SK-N-MC (cell line): ENCODE measurements at regions not wholly inside any gene's neighbourhood (a gene's known extent, or its start where the extent isn't known, plus 50 kb on each side); places are given as distances from the start of the nearest gene placed in this dataset.

Experiments
- DNase-seq: peaks from one replicate; pipeline ENCODE4 v3.0.0-alpha.2; 2011; ENCODE audit warnings: low read depth, low spot score
- H3K27ac ChIP-seq: fragments of 200-600 bp; sonication (generic); 2 replicates; pipeline ENCODE4 v1.5.1; 2016; ENCODE audit warnings: mixed run types
- H3K36me3 ChIP-seq: fragments of 200-600 bp; sonication (generic); 2 replicates; pipeline ENCODE4 v1.6.1; 2017; ENCODE audit warnings: antibody characterized with exemption, low read length, mixed read lengths; ENCODE audit not compliant: insufficient read depth
- H3K4me3 ChIP-seq: fragments of 200-600 bp; sonication (generic); 2 replicates; pipeline ENCODE4 v1.5.1; 2016
- H3K9ac ChIP-seq: fragments of 200-600 bp; sonication (generic); 2 replicates; pipeline ENCODE4 v1.8.0; 2017; ENCODE audit warnings: mixed run types, mixed read lengths; ENCODE audit not compliant: insufficient read length
- H3K9me3 ChIP-seq: fragments of 200-600 bp; sonication (generic); 2 replicates; pipeline ENCODE4 v1.6.1; 2017; ENCODE audit warnings: low read depth, mild to moderate bottlenecking, antibody characterized with exemption, low read length, moderate library complexity, mixed read lengths
- EZH2 ChIP-seq: fragments of 200-600 bp; sonication (generic); IDR thresholded peaks from one replicate; pipeline ENCODE4 v1.6.1; 2017; ENCODE audit warnings: antibody characterized with exemption
- FOXP2 ChIP-seq: optimal IDR thresholded peaks from 2 replicates; pipeline ENCODE3; 2011; ENCODE audit warnings: mild to moderate bottlenecking, moderate library complexity; ENCODE audit not compliant: insufficient read depth; ENCODE audit errors: extremely low read length, control extremely low read depth
- POLR2AphosphoS5 ChIP-seq: IDR thresholded peaks from 2 replicates; pipeline ENCODE4 v1.6.1; 2012; ENCODE audit warnings: mild to moderate bottlenecking, low read depth, low read length, borderline replicate concordance

DNA sequence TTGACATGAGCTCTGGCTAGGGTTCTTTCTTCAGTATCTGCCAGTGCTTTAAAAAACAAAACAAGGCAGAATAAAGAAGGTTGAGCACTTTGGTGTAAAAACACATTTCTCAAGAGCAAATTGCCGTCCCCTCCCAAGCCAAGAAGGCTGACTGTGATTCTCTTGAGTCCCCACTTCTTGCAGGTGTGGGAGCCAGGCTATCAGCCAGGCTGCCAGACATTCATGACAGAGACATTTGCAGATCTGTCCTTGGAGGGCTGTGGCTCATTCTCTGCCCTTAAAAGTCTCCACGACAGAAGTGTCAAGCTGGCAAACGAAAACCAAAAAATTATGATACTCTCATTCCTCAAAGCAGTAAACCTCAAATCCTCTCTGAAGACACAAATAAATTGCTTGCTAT is 749.3 kb upstream of the HS6ST1 start:
- Histone ChIP-seq H3K9me3 (no peaks in the 10 kb centered on the region), H3K9ac (no peak overlapping the region), H3K27ac (no peak overlapping the region), H3K36me3 (no peaks in the 10 kb centered on the region), H3K4me3 (no peak overlapping the region)
- TF ChIP-seq EZH2: no peak
- TF ChIP-seq POLR2AphosphoS5: no peak
- no peak for TF ChIP-seq FOXP2
- no peak for DNase-seq

DNA sequence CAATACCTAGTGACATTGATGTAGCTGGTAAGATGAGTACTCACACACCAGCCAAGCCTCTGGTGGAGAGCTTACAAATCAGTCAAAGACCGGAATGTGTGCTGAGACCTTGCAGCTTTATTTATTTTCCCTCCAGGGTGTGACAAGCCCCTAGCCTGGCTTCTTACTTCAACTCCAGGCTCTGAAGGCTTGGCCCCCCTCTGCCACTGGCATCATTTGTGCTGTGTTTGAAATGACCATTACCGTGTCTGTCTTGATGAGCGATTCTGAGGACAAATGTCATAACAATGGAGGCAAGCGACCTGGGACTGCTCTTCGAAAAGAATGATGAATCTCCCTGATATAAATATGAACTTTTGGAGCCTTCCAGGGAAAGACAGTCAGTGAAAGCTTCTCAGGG is 749.9 kb upstream of the HS6ST1 start:
- Histone ChIP-seq H3K4me3 (no peak overlapping the region), H3K9me3 (no peaks in the 10 kb centered on the region), H3K9ac (no peak overlapping the region), H3K36me3 (no peaks in the 10 kb centered on the region), H3K27ac (no peak overlapping the region)
- no peak for DNase-seq
- TF ChIP-seq POLR2AphosphoS5: no peak
- no peak for TF ChIP-seq EZH2
- no peak for TF ChIP-seq FOXP2

DNA sequence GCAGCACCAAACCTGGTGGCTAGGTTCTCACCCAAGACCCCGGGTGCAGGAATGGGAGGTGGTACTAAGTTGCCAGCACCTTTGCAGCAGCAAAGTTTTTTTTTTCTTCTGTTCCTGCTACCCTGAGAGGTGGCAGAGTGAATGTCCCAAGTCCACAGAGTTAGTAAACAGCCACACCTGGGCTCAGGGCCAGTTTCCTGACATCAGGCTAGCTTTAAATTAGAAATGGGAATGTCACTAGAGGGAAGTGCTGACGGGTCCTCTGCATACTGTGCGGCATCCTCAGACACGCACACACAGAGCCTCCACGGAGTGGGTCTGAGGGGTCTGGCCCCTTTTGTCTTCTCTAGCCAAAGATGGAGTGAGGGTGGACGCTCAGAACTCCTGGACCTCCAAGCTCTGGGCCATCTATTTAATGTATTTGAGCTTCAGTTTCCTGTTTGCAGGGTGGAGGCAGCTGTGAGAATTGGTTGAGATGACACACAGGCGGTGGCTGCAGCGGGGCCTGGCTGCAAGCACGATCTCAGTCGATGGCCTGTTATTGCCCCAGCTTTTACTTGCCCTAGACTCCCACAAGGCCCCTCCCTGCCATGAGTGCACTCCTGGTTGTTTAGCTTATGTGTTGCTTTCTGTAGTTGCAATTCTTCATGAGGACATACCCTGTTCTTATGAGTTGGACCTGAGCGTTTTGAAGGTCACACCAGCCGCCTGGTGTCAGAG is 751.4 kb upstream of the HS6ST1 start:
- Histone ChIP-seq H3K9me3 (no peaks in the 10 kb centered on the region), H3K36me3 (no peaks in the 10 kb centered on the region), H3K27ac (no peak overlapping the region), H3K4me3 (no peak overlapping the region), H3K9ac (no peak overlapping the region)
- no peak for DNase-seq
- TF ChIP-seq FOXP2: no peak
- no peak for TF ChIP-seq EZH2
- TF ChIP-seq POLR2AphosphoS5: no peak

DNA sequence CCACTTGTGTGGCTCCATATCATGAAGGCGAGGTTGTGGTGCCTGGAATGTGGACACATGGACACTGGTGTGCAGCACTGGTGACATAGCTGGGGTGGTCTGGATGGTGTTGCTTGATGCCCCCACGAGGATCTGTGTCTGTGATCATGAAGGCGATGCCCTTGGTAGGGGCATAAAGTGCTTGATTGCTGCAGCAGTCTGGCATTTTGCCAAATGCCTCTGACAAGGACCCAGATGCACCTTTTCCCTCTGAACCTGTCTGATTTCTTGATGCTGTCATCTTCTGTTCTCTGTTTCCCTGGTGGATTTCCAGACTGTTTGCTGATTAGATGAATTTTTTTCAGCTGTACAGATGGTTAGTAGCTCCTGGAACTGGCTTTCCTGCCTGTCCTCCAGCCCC is 752.0 kb upstream of the HS6ST1 start:
- TF ChIP-seq POLR2AphosphoS5 (no peak), EZH2 (no peak), FOXP2 (no peak)
- Histone ChIP-seq H3K9ac (no peak overlapping the region), H3K9me3 (no peaks in the 10 kb centered on the region)

DNA sequence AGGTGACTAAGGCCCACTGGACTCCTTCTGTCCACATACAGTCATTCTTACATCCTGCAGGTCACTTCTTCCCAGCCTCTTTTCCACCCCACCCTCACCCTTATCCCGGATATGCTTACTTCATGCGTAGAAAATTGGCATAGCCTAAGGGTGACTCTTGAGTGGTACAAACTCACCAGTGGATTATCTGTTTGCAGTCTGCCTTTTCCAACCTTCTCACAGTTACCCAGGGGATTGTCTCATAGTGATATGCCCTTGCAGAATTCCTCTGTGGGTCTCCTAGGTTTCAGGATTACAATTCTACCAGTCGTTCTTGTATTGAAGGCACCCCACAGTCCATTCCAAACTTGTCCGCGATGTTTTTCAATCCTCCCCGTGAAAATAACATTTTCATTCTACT is 752.9 kb upstream of the HS6ST1 start:
- TF ChIP-seq EZH2: no peak
- no peak for TF ChIP-seq POLR2AphosphoS5
- TF ChIP-seq FOXP2: no peak
- Histone ChIP-seq H3K36me3 (no peaks in the 10 kb centered on the region), H3K27ac (no peak overlapping the region), H3K9ac (no peak overlapping the region), H3K9me3 (no peaks in the 10 kb centered on the region), H3K4me3 (no peak overlapping the region)
- DNase-seq: no peak

More for the DNA sequence above, 752.0 kb upstream of the HS6ST1 start:
- no peak for DNase-seq
- H3K27ac ChIP-seq: no peak overlapping the region
- no peak overlapping the region for H3K4me3 ChIP-seq
- H3K36me3 ChIP-seq: no peaks in the 10 kb centered on the region

DNA sequence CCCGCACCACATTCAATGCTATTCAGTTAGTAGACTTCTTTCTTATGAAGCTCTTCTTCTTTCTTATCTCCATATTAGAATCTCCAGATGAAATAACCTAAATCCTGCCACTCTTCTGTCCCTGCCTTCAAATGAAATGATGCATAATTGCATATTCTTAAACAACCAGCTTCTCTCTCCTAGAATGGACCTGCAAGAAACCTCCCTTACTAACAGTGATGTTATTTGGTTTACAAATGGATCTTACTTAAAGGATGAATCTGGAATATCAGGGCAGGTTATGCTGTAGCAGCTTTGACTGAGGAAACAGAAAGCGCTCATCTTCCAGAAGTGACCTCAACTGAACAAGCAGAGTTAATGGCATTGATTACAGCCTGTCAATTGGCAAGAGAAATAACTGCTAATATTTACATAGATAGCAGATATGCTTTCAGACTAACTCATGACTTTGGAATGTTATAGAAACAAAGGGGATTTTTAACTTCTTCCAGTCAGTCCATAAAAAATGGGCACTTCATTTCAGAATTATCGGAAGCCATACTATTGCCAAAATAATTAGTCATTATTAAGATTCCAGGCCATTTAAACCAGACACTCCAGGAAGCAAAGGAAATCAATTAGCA is 755.7 kb upstream of the HS6ST1 start:
- no peak for DNase-seq
- H3K36me3 ChIP-seq: no peaks in the 10 kb centered on the region
- no peak overlapping the region for H3K27ac ChIP-seq
- no peak overlapping the region for H3K4me3 ChIP-seq
- no peaks in the 10 kb centered on the region for H3K9me3 ChIP-seq
- H3K9ac ChIP-seq: no peak overlapping the region
- no peak for TF ChIP-seq EZH2
- TF ChIP-seq FOXP2: no peak
- TF ChIP-seq POLR2AphosphoS5: no peak

DNA sequence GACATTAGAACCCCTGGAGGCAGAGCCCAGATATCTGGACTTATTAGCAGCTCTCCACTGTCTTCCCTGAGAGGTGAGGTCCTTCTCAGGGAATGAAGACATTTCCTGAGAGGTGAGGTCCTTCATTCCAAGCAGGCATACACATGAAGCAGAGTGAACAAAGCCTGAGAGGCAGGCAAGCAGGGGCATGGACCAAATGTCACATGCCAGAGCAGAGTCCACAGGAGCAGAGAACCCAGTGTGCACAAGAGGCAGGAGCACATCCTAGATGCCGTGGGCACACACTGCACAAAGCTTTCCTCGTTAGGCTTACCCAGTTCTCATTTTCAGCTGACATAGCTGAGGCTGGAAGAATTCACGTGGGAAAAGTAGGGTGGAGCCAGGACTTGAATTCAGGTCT is 759.9 kb upstream of the HS6ST1 start:
- H3K9ac ChIP-seq: no peak overlapping the region
- no peak for DNase-seq
- no peaks in the 10 kb centered on the region for H3K9me3 ChIP-seq
- H3K36me3 ChIP-seq: no peaks in the 10 kb centered on the region
- TF ChIP-seq FOXP2 (no peak), POLR2AphosphoS5 (no peak), EZH2 (no peak)
- no peak overlapping the region for H3K27ac ChIP-seq
- H3K4me3 ChIP-seq: no peak overlapping the region

DNA sequence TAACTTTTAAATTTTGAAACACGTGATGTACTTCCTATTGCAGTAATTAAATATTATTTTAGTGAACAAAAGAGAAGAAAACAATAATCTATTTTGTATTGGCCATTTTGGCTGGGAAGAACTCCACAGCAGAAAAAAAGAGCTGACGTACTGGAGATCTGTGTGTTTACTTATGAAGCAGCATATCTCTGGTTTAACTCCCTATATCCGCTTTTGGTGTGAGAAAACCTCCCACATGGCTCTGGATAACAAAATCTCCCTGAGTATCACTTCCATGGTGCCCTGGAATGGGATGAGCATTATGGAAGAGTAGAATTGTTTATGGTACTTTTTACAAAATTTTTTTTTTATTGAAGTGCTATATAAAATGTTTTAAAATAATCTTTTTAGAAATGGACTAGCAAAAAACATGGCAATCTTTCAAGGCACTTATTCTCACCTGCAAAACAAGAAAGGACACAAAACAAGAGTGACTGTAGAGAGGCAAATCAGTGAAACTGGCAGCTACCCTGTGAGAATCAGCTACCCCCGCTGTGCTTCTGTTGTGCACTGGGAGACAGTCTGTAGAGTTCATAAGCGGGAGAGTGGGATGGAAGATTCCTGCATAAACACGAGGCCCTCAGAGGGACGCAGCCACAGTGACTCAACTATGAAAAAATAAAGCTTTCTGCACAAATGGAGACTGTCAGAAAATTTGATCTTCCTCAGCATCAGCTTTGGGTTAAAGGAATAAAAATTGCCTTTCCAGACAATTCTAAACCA is 762.2 kb upstream of the HS6ST1 start:
- Histone ChIP-seq H3K27ac (no peak overlapping the region), H3K9me3 (no peaks in the 10 kb centered on the region), H3K4me3 (no peak overlapping the region), H3K9ac (no peak overlapping the region), H3K36me3 (no peaks in the 10 kb centered on the region)
- DNase-seq: no peak
- no peak for TF ChIP-seq POLR2AphosphoS5
- TF ChIP-seq EZH2: no peak
- no peak for TF ChIP-seq FOXP2
